Right atrium auricular region (tissue), 2 donors: ENCODE measurements at regions not wholly inside any gene's neighbourhood (a gene's known extent, or its start where the extent isn't known, plus 50 kb on each side); places are given as distances from the start of the nearest gene placed in this dataset.
"Not testable (repeated sequence)": the region's sequence is repeated elsewhere in the genome, so short reads cannot be mapped to it uniquely, and the experiment has no call there.

Source experiments
- DNase-seq: peaks from one replicate; pipeline ENCODE4 v3.0.0-alpha.2; 2019; ENCODE audit warnings: low spot score
- H3K27ac ChIP-seq, 2 donors: fragments of 200-600 bp; sonication (generic); 1 replicate in 1 of 2; 2 replicates in 1 of 2; pipeline ENCODE4 v1.5.1; 2016 to 2019
- H3K27me3 ChIP-seq, 2 donors: fragments of 200-600 bp; sonication (generic); one replicate each; pipeline versions ENCODE4 v1.5.1 to v1.6.0; 2017 to 2019
- H3K36me3 ChIP-seq: fragments of 200-600 bp; sonication (generic); one replicate; pipeline ENCODE4 v1.5.1; 2016
- H3K4me1 ChIP-seq, 2 donors: fragments of 200-600 bp; sonication (generic); one replicate each; pipeline versions ENCODE4 v1.5.1 to v1.6.0; 2017 to 2019
- H3K4me3 ChIP-seq, 2 donors: fragments of 200-600 bp; sonication (generic); 1 replicate in 1 of 2; 2 replicates in 1 of 2; pipeline ENCODE4 v1.5.1; 2017 to 2019; ENCODE audit warnings: mild to moderate bottlenecking in 1 of 2, moderate library complexity in 1 of 2
- H3K9me3 ChIP-seq, 2 donors: fragments of 200-600 bp; sonication (generic); one replicate each; pipeline ENCODE4 v1.5.1; 2019
- CTCF ChIP-seq, 2 donors: fragments of 200-600 bp; sonication (generic); IDR thresholded peaks; one replicate each; pipeline ENCODE4 v1.5.1; 2019; ENCODE audit warnings: antibody characterized with exemption in 2 of 2

- H3K4me3 ChIP-seq, result no peak overlapping the region
- no peak for DNase-seq
- H3K27me3 ChIP-seq, result no peaks in the 10 kb centered on the region
- H3K9me3 ChIP-seq, result no peaks in the 10 kb centered on the region
- no peaks in the 10 kb centered on the region for H3K4me1 ChIP-seq
- H3K36me3 ChIP-seq, result no peaks in the 10 kb centered on the region
- no peak for TF ChIP-seq CTCF (IDR thresholded peaks at IDR 0.05)
- H3K27ac ChIP-seq, result no peak overlapping the region
Observed at GRCh38 chr2:82198809-82199492, 1894.4 kb upstream of the LRRTM1 start.

DNA sequence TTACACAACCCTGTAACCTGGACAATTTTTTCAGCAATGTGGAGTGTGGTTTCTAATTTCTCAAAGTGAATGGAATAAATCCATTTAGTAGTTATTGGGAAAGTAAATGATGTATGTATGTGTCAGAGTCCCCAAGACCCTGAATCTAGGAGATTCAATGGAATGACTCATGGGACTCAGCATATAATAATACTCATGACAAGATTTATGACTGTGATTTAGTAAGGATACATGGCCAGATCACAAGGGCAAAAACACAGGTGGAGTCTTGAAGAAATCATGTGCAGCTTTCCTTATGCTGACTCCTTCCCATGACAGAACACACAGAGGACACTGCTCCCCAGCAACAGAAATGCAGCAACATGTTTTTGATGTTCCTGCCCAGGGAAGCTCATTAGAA lies 1877.7 kb upstream of the LRRTM1 start:
- DNase-seq, result no peak
- no peaks in the 10 kb centered on the region for H3K36me3 ChIP-seq
- no peaks in the 10 kb centered on the region for H3K27me3 ChIP-seq
- H3K9me3 ChIP-seq, result no peaks in the 10 kb centered on the region
- no peak overlapping the region for H3K27ac ChIP-seq
- H3K4me1 ChIP-seq, result no peaks in the 10 kb centered on the region
- no peak for TF ChIP-seq CTCF (IDR thresholded peaks at IDR 0.05)
- H3K4me3 ChIP-seq, result no peak overlapping the region

DNA sequence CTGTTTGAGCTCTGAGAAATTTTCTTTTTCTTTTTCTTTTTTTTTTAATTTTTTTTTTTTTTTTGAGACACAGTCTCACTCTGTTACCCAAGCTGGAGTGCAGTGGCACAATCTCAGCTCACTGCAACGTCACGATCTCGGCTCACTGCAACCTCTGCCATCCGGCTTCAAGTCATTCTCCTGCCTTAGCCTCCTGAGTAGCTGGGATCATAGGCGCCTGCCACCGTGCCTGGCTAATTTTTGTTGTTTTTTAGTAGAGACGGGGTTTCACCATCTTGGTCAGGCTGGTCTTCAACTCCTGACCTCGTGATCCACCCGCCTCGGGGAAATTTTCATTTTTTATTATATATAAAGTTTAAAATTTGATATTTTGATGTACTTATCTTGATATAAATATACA lies 1870.7 kb upstream of the LRRTM1 start:
- not testable (repeated sequence) for H3K9me3 ChIP-seq, H3K4me1 ChIP-seq, H3K36me3 ChIP-seq, H3K27ac ChIP-seq, DNase-seq, H3K27me3 ChIP-seq, H3K4me3 ChIP-seq

GRCh38 chr2:82172483-82172882 lies 1867.9 kb upstream of the LRRTM1 start:
- Histone ChIP-seq H3K36me3 (no peaks in the 10 kb centered on the region), H3K4me1 (no peaks in the 10 kb centered on the region), H3K27ac (no peak overlapping the region), H3K9me3 (no peaks in the 10 kb centered on the region), H3K27me3 (no peaks in the 10 kb centered on the region), H3K4me3 (no peak overlapping the region)
- no peak for DNase-seq
- no peak for TF ChIP-seq CTCF (IDR thresholded peaks at IDR 0.05)

DNA sequence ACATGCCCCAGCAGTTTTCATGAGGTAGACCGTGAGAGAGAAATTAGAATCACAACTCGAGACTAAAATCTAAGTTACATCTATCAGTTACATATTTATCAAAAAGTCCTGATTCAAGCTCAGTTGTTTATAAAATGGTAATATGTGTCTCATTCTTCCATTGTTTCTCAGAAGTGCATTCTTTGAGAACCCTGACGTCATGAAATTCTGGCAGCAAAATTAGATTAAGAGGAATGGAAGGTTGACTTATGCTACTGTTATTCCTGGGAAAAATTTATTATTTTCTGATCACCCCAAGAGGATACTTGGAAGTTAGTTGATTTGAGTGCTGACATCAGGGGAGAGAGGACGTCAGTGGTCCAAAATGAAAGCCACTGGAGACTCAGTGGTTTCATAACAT lies 1864.8 kb upstream of the LRRTM1 start:
- H3K4me3 ChIP-seq, result no peak overlapping the region
- H3K9me3 ChIP-seq, result no peaks in the 10 kb centered on the region
- DNase-seq, result no peak
- no peaks in the 10 kb centered on the region for H3K4me1 ChIP-seq
- H3K27me3 ChIP-seq, result no peaks in the 10 kb centered on the region
- H3K36me3 ChIP-seq, result no peaks in the 10 kb centered on the region
- no peak overlapping the region for H3K27ac ChIP-seq
- TF ChIP-seq CTCF (IDR thresholded peaks at IDR 0.05), result no peak

DNA sequence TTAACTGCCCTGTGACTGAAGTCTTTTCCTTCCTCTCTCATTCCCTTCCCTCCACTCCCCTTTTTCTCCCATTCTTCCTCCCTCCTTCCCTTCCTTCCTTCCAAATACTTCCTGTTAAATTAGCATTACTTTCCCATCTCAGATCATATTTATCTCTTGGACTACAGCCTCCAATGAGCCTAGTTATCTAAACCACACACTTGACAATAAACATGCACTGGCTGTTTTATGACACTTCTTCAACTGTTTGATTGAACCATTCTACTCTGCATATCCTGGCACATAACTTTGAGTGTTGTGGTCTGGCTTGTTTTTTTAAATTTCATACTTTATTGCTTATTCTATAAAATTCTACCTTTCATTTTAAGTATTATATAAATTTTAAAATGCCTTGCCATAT lies 1860.8 kb upstream of the LRRTM1 start:
- no peak overlapping the region for H3K27ac ChIP-seq
- DNase-seq, result no peak
- no peaks in the 10 kb centered on the region for H3K4me1 ChIP-seq
- no peaks in the 10 kb centered on the region for H3K9me3 ChIP-seq
- no peaks in the 10 kb centered on the region for H3K36me3 ChIP-seq
- H3K27me3 ChIP-seq, result no peaks in the 10 kb centered on the region
- TF ChIP-seq CTCF (IDR thresholded peaks at IDR 0.05), result no peak
- H3K4me3 ChIP-seq, result no peak overlapping the region
